Lower lobe of right lung (tissue), 2 donors: ENCODE measurements at regions not wholly inside any gene's neighbourhood (a gene's known extent, or its start where the extent isn't known, plus 50 kb on each side); places are given as distances from the start of the nearest gene placed in this dataset.

Experiments used
- ATAC-seq, 2 donors: fragments of 200-7000 bp; cut with Tn5 transposase; one replicate each; pipeline ENCODE4 v1.9.1; 2020 to 2022; ENCODE audit warnings: mild to moderate bottlenecking in 2 of 2, moderate library complexity in 2 of 2
- DNase-seq: peaks from one replicate; pipeline ENCODE4 v3.0.0-alpha.2; 2020
- H3K27ac ChIP-seq: fragments of 200-600 bp; one replicate; pipeline ENCODE4 v1.8.0; 2022
- H3K27me3 ChIP-seq: fragments of 200-600 bp; one replicate; pipeline ENCODE4 v1.8.0; 2022; ENCODE audit warnings: low read depth
- H3K36me3 ChIP-seq: fragments of 200-600 bp; one replicate; pipeline ENCODE4 v1.8.0; 2022; ENCODE audit warnings: mild to moderate bottlenecking
- H3K4me1 ChIP-seq: fragments of 200-600 bp; one replicate; pipeline ENCODE4 v1.8.0; 2022
- H3K4me3 ChIP-seq: fragments of 200-600 bp; one replicate; pipeline ENCODE4 v1.8.0; 2022; ENCODE audit warnings: mild to moderate bottlenecking
- H3K9me3 ChIP-seq: fragments of 200-600 bp; one replicate; pipeline ENCODE4 v1.8.0; 2022
- CTCF ChIP-seq: fragments of 200-600 bp; IDR thresholded peaks from one replicate; pipeline ENCODE4 v1.8.0; 2022; ENCODE audit warnings: antibody characterized with exemption, mild to moderate bottlenecking
- intact Hi-C: fragments of 100-400 bp; cut with DNase I; formaldehyde crosslinking; loops from one replicate; pipeline ENCODE4 v1.11.0; 2022
- donor health status: DM: no; HTN: yes; CAD: no; lungs with severe emphysema.

- Histone ChIP-seq H3K9me3 (no peaks in the 10 kb centered on the region), H3K27ac (peak overlapping the region; percentile 34), H3K4me1 (no peaks in the 10 kb centered on the region), H3K4me3 (no peak overlapping the region), H3K27me3 (no peaks in the 10 kb centered on the region), H3K36me3 (no peaks in the 10 kb centered on the region)
- intact Hi-C loops, result no loop called here
- DNase-seq, result no peak
- no peak for TF ChIP-seq CTCF
- peak; percentile 67 to 68 for ATAC-seq
Measured at GRCh38 chr13:109389892-109390345, 396.5 kb downstream of the IRS2 start.

GRCh38 chr13:109389456-109389855, 396.9 kb downstream of the IRS2 start:
- no peaks in the 10 kb centered on the region for H3K27me3 ChIP-seq
- DNase-seq (no peak), ATAC-seq (no peak)
- H3K4me1 ChIP-seq, result no peaks in the 10 kb centered on the region
- no peaks in the 10 kb centered on the region for H3K36me3 ChIP-seq
- H3K4me3 ChIP-seq, result no peak overlapping the region
- H3K9me3 ChIP-seq, result no peaks in the 10 kb centered on the region
- intact Hi-C loops, result no loop called here
- no peak for TF ChIP-seq CTCF
- peak overlapping the region; percentile 34 for H3K27ac ChIP-seq

GRCh38 chr13:109387471-109387870, 398.9 kb downstream of the IRS2 start:
- no peaks in the 10 kb centered on the region for H3K4me1 ChIP-seq
- DNase-seq, result peak; percentile 54
- intact Hi-C loops, result no loop called here
- H3K9me3 ChIP-seq, result no peaks in the 10 kb centered on the region
- no peaks in the 10 kb centered on the region for H3K36me3 ChIP-seq
- H3K27ac ChIP-seq, result no peak overlapping the region
- ATAC-seq, result peak; percentile 38 to 65
- no peak overlapping the region for H3K4me3 ChIP-seq
- TF ChIP-seq CTCF, result no peak
- H3K27me3 ChIP-seq, result no peaks in the 10 kb centered on the region

- Histone ChIP-seq H3K9me3 (no peaks in the 10 kb centered on the region), H3K4me1 (no peaks in the 10 kb centered on the region), H3K36me3 (no peaks in the 10 kb centered on the region), H3K4me3 (no peak overlapping the region), H3K27ac (no peak overlapping the region), H3K27me3 (no peaks in the 10 kb centered on the region)
- DNase-seq (no peak), ATAC-seq (no peak)
- TF ChIP-seq CTCF, result no peak
- intact Hi-C loops, result no loop called here
Measured at GRCh38 chr13:109385242-109385560, 401.2 kb downstream of the IRS2 start.

- ATAC-seq, result no peak
- H3K4me1 ChIP-seq, result no peaks in the 10 kb centered on the region
Measured at GRCh38 chr13:109384491-109385241, 401.7 kb downstream of the IRS2 start.

More at GRCh38 chr13:109384491-109385241, 401.7 kb downstream of the IRS2 start:
- no peak for DNase-seq
- TF ChIP-seq CTCF, result no peak
- Histone ChIP-seq H3K4me3 (no peak overlapping the region), H3K36me3 (no peaks in the 10 kb centered on the region), H3K27me3 (no peaks in the 10 kb centered on the region), H3K27ac (no peak overlapping the region), H3K9me3 (no peaks in the 10 kb centered on the region)
- intact Hi-C loops, result no loop called here
